Osteoblast (primary cell): ENCODE measurements at regions not wholly inside any gene's neighbourhood (a gene's known extent, or its start where the extent isn't known, plus 50 kb on each side); places are given as distances from the start of the nearest gene placed in this dataset.

Experiments
- DNase-seq: peaks from one replicate; pipeline ENCODE4 v3.0.0; 2011; ENCODE audit warnings: low spot score, mixed read lengths; ENCODE audit not compliant: insufficient read length; ENCODE audit errors: missing footprints
- H2AFZ ChIP-seq: 2 replicates; pipeline ENCODE4 v1.6.0; 2011; ENCODE audit warnings: mild to moderate bottlenecking, low read length
- H3K27ac ChIP-seq: 2 replicates; pipeline ENCODE4 v1.5.1; 2011; ENCODE audit warnings: mild to moderate bottlenecking, low read depth, low read length, moderate library complexity
- H3K27me3 ChIP-seq: 2 replicates; pipeline ENCODE4 v1.6.0; 2012; ENCODE audit warnings: mild to moderate bottlenecking, control low read depth, inconsistent platforms, low read length, moderate library complexity; ENCODE audit not compliant: insufficient read depth
- H3K36me3 ChIP-seq: 2 replicates; pipeline ENCODE4 v1.5.1; 2011; ENCODE audit warnings: mild to moderate bottlenecking, low read length, control low read depth, moderate library complexity; ENCODE audit not compliant: insufficient read depth
- H3K4me1 ChIP-seq: 2 replicates; pipeline ENCODE4 v1.5.1; 2011; ENCODE audit warnings: mild to moderate bottlenecking, low read length, control low read depth, moderate library complexity; ENCODE audit not compliant: insufficient read depth
- H3K4me2 ChIP-seq: 2 replicates; pipeline ENCODE4 v1.6.0; 2011; ENCODE audit warnings: mild to moderate bottlenecking, low read length; ENCODE audit not compliant: insufficient read depth
- H3K4me3 ChIP-seq: fragments of 200-600 bp; sonication (generic); 3 replicates; pipeline ENCODE4 v1.5.1; 2012; ENCODE audit warnings: mild to moderate bottlenecking, low read length, inconsistent platforms; ENCODE audit not compliant: insufficient read depth
- H3K79me2 ChIP-seq: 2 replicates; pipeline ENCODE4 v1.6.0; 2012; ENCODE audit warnings: mild to moderate bottlenecking, low read length, control low read depth, inconsistent platforms; ENCODE audit not compliant: insufficient read depth
- H3K9me3 ChIP-seq: 2 replicates; pipeline ENCODE4 v1.5.1; 2011; ENCODE audit warnings: low read depth, low read length, control low read depth
- H4K20me1 ChIP-seq: 2 replicates; pipeline ENCODE4 v1.6.0; 2012; ENCODE audit warnings: mild to moderate bottlenecking, low read length, control low read depth; ENCODE audit not compliant: insufficient read depth
- CTCF ChIP-seq: IDR thresholded peaks from 2 replicates; pipeline ENCODE4 v1.5.1; 2011; ENCODE audit warnings: mild to moderate bottlenecking, low read depth, low read length, moderate library complexity; ENCODE audit errors: extremely low read depth

DNA sequence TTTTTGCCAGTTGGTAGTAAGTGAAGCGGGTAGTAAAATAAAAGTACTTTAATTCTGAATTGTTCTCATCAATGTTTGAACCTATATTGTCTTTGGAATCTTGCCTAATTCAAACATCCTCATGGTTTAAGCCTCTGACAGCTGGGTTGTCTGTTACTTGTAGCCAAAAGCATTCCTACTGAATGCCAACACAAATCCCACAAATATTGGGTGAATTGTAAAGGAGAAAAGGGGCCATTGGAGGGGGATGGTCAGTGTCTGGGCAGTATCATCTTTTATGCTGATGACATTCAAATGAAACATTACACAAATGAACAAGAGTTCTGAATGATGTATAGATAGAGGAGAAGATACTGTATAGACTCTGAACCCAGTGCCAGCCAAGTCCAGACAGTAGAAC, 309.5 kb downstream of the OSTF1 start:
- Histone ChIP-seq H3K4me2 (no peak overlapping the region), H3K79me2 (no peaks in the 10 kb centered on the region), H3K36me3 (no peaks in the 10 kb centered on the region), H2AFZ (no peak overlapping the region), H3K4me1 (no peaks in the 10 kb centered on the region), H3K27me3 (no peaks in the 10 kb centered on the region), H3K4me3 (no peak overlapping the region), H4K20me1 (no peaks in the 10 kb centered on the region), H3K9me3 (no peaks in the 10 kb centered on the region), H3K27ac (no peak overlapping the region)
- no peak for DNase-seq
- no peak for TF ChIP-seq CTCF

- H3K4me3 ChIP-seq, result no peak overlapping the region
- H4K20me1 ChIP-seq, result no peaks in the 10 kb centered on the region
- no peak overlapping the region for H2AFZ ChIP-seq
- no peak for TF ChIP-seq CTCF
- H3K4me2 ChIP-seq, result no peak overlapping the region
- H3K27me3 ChIP-seq, result no peaks in the 10 kb centered on the region
- no peaks in the 10 kb centered on the region for H3K36me3 ChIP-seq
- H3K4me1 ChIP-seq, result no peaks in the 10 kb centered on the region
- H3K27ac ChIP-seq, result no peak overlapping the region
- no peaks in the 10 kb centered on the region for H3K9me3 ChIP-seq
- no peak for DNase-seq
- no peaks in the 10 kb centered on the region for H3K79me2 ChIP-seq
These were observed 320.1 kb downstream of the OSTF1 start for GRCh38 chr9:75408391-75408790.

GRCh38 chr9:75410405-75410804, 322.1 kb downstream of the OSTF1 start:
- Histone ChIP-seq H3K4me1 (no peaks in the 10 kb centered on the region), H3K79me2 (no peaks in the 10 kb centered on the region), H3K4me2 (no peak overlapping the region), H2AFZ (no peak overlapping the region), H4K20me1 (no peaks in the 10 kb centered on the region), H3K27me3 (no peaks in the 10 kb centered on the region), H3K36me3 (no peaks in the 10 kb centered on the region), H3K9me3 (no peaks in the 10 kb centered on the region), H3K4me3 (no peak overlapping the region), H3K27ac (no peak overlapping the region)
- DNase-seq, result no peak
- no peak for TF ChIP-seq CTCF

GRCh38 chr9:75414371-75415160, 326.3 kb downstream of the OSTF1 start:
- Histone ChIP-seq H3K4me3 (no peak overlapping the region), H3K36me3 (no peaks in the 10 kb centered on the region), H3K9me3 (no peaks in the 10 kb centered on the region), H3K4me1 (no peaks in the 10 kb centered on the region), H2AFZ (no peak overlapping the region), H3K4me2 (no peak overlapping the region), H3K27me3 (no peaks in the 10 kb centered on the region), H3K79me2 (no peaks in the 10 kb centered on the region), H4K20me1 (no peaks in the 10 kb centered on the region), H3K27ac (no peak overlapping the region)
- no peak for DNase-seq
- no peak for TF ChIP-seq CTCF
